Mesothelial cell of epicardium (in vitro differentiated cells): ENCODE measurements at regions not wholly inside any gene's neighbourhood (a gene's known extent, or its start where the extent isn't known, plus 50 kb on each side); places are given as distances from the start of the nearest gene placed in this dataset.
A peak's percentile ranks its signal among the peaks of the same experiment; 100 is the strongest.

ENCODE experiments used
- DNase-seq, 2 experiments: peaks; one replicate each; pipeline ENCODE4 v3.0.0; 2021; ENCODE audit warnings: low spot score in 2 of 2; ENCODE audit not compliant: unreplicated experiment in 2 of 2
- H3K27ac Mint-ChIP-seq: 2 replicates; pipeline ENCODE4 v1.8.0; 2021; ENCODE audit warnings: mixed read lengths
- H3K27me3 Mint-ChIP-seq: 2 replicates; pipeline ENCODE4 v1.8.0; 2021; ENCODE audit warnings: low read depth, mixed read lengths
- H3K36me3 Mint-ChIP-seq: 2 replicates; pipeline ENCODE4 v1.8.0; 2021; ENCODE audit warnings: mixed read lengths
- H3K4me1 Mint-ChIP-seq: 2 replicates; pipeline ENCODE4 v1.8.0; 2021; ENCODE audit warnings: mixed read lengths
- H3K4me3 Mint-ChIP-seq: 2 replicates; pipeline ENCODE4 v1.8.0; 2021; ENCODE audit warnings: mild to moderate bottlenecking, moderate library complexity, mixed read lengths
- H3K9me3 Mint-ChIP-seq: 2 replicates; pipeline ENCODE4 v1.8.0; 2021; ENCODE audit warnings: mixed read lengths
- TF ChIP-seq, protein P1 (sequence below): fragments of 200-600 bp; sonication (generic); IDR thresholded peaks from one replicate; pipeline ENCODE4 v1.5.0; 2021; ENCODE audit warnings: antibody characterized with exemption; ENCODE audit not compliant: unreplicated experiment

DNA sequence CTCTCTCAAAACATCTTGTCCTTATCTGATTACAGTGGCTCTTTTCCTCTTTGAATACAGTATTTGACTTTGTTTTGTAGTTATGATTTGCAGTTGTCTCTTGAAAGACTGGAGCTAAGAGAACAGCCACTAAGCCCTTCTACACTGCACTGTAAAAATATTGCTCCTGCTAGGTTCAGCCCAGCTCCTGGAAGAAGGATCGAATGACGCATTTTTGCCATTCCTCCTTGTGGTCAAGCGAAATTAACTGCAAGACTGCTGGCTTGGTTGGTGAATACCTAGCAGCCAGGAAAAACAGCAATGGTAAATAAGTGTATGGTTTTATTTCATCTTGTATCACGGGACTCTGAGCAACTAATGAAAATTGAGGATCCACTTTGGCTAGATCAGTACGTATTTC, 407.8 kb upstream of the CDH2 start:
- Mint-ChIP-seq H3K4me3 (no peak overlapping the region), H3K27ac (peak overlapping the region; percentile 70), H3K9me3 (peaks cover 1% of the 10 kb centered on the region), H3K4me1 (peaks cover 18% of the 10 kb centered on the region), H3K36me3 (no peaks in the 10 kb centered on the region), H3K27me3 (no peaks in the 10 kb centered on the region)
- no peak for DNase-seq
- TF ChIP-seq, protein P1, sequence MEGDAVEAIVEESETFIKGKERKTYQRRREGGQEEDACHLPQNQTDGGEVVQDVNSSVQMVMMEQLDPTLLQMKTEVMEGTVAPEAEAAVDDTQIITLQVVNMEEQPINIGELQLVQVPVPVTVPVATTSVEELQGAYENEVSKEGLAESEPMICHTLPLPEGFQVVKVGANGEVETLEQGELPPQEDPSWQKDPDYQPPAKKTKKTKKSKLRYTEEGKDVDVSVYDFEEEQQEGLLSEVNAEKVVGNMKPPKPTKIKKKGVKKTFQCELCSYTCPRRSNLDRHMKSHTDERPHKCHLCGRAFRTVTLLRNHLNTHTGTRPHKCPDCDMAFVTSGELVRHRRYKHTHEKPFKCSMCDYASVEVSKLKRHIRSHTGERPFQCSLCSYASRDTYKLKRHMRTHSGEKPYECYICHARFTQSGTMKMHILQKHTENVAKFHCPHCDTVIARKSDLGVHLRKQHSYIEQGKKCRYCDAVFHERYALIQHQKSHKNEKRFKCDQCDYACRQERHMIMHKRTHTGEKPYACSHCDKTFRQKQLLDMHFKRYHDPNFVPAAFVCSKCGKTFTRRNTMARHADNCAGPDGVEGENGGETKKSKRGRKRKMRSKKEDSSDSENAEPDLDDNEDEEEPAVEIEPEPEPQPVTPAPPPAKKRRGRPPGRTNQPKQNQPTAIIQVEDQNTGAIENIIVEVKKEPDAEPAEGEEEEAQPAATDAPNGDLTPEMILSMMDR = no peak

DNA sequence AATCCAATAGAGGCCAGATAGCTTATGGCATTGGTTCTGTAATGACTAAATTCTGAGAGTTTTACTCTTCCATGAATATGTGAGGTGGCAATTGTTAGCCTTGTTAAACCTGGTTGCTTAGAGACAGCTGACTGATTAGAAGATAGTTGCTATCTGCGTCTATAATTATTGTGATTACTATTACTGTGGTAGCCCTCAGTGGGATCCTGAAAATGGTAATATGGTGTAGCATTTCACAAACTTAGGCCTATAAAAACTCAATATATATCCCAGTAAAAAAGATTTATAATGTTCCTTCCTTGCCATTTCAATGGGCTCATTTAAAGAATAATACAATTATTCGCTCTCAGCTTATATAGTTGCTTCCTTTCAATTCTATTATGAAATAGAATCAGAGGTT, 405.8 kb upstream of the CDH2 start:
- Mint-ChIP-seq H3K27me3 (no peaks in the 10 kb centered on the region), H3K27ac (no peak overlapping the region), H3K9me3 (peaks cover 7% of the 10 kb centered on the region), H3K4me3 (no peak overlapping the region), H3K36me3 (no peaks in the 10 kb centered on the region), H3K4me1 (peaks cover 18% of the 10 kb centered on the region)
- no peak for DNase-seq
- TF ChIP-seq, protein P1 = no peak

DNA sequence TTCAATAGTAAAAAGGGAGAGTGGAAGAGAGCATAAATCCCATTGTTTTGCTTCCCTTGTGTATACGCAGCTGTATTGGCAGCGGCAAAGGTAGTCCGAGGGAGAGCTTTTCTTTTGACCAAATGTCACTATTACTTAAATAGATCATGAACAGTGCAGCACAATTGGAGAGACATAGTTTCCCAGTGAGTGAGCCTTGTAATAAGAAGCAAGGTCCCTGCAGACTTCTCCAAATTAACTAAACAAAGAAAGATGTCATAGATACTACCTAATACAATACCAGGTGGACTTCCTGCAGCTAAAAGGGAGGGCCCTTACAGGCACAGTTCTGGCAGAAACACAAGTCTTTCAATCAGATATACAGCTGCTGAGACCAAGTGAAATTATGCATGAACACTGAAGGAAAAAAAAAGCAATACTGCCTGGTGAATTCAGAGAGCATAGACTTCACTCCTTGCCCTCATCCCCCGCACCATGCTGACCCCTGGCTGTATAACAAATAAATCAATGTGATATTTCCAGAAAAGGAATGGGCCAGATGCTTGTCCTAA, 404.7 kb upstream of the CDH2 start:
- Mint-ChIP-seq H3K27ac (no peak overlapping the region), H3K4me1 (peaks cover 18% of the 10 kb centered on the region), H3K36me3 (no peaks in the 10 kb centered on the region), H3K4me3 (no peak overlapping the region), H3K27me3 (no peaks in the 10 kb centered on the region), H3K9me3 (peaks cover 8% of the 10 kb centered on the region)
- TF ChIP-seq, protein P1 = no peak
- DNase-seq = no peak

DNA sequence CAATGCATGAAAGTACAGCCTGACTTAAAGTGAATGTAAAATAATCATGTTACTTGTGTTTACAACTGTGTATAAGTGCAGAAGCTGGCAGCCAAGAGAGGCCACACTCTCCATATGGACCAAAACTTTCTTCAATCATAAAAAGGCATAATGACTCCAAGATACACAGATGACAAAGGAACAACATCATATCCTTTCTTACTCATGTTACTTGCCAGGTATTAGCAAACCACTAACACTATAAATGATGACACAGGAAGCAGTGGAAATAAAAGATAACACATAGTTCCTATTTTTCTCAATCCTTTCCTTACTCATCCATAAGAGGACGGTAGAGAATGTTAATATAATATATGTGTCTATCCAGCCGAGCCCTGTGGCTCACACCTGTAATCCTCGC, 400.0 kb upstream of the CDH2 start:
- H3K36me3 Mint-ChIP-seq = no peaks in the 10 kb centered on the region
- H3K4me3 Mint-ChIP-seq = no peak overlapping the region
- DNase-seq = no peak
- H3K4me1 Mint-ChIP-seq = peaks cover 10% of the 10 kb centered on the region
- peaks cover 12% of the 10 kb centered on the region for H3K9me3 Mint-ChIP-seq
- TF ChIP-seq, protein P1 = no peak
- no peak overlapping the region for H3K27ac Mint-ChIP-seq
- H3K27me3 Mint-ChIP-seq = no peaks in the 10 kb centered on the region

DNA sequence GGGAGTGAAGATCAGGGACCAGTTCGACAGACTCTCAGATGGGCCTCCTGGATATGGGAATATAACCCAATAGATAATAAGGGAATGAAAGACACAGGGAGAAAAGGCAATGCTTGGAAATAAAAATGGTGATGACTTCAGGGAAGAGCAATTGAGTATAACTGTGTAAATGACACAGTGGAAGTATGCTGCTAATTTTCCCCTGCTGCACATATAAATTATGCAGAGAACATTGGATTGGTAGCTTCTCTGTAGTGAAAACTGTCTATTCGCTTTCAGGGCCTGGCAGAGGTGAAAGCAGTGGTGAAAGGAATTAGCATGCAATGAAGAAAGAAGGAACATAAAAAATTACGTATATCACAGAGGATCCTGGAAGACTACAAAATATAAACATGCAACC, 398.2 kb upstream of the CDH2 start:
- Mint-ChIP-seq H3K27ac (no peak overlapping the region), H3K4me3 (no peak overlapping the region)

More for the DNA sequence above, 398.2 kb upstream of the CDH2 start:
- Mint-ChIP-seq H3K9me3 (peaks cover 12% of the 10 kb centered on the region), H3K27me3 (no peaks in the 10 kb centered on the region), H3K4me1 (peaks cover 5% of the 10 kb centered on the region), H3K36me3 (no peaks in the 10 kb centered on the region)
- DNase-seq = no peak
- TF ChIP-seq, protein P1 = no peak
